Tibial nerve (tissue), 3 donors: ENCODE measurements at regions not wholly inside any gene's neighbourhood (a gene's known extent, or its start where the extent isn't known, plus 50 kb on each side); places are given as distances from the start of the nearest gene placed in this dataset.

Experiments used
- POLR2A ChIP-seq, 2 donors: fragments of 450-650 bp; IDR thresholded peaks; one replicate each; pipeline ENCODE4 v1.6.1; 2017; ENCODE audit warnings: antibody characterized with exemption in 2 of 2, mild to moderate bottlenecking in 2 of 2, moderate library complexity in 2 of 2
- TF ChIP-seq, protein P1 (sequence below), 5 experiments: fragments of 200-600 bp in 3 of 5; fragments of 450-650 bp in 2 of 5; sonication (generic) in 3 of 5; IDR thresholded peaks; one replicate each; pipeline ENCODE4 v1.5.1; 2016 to 2019; ENCODE audit warnings: antibody characterized with exemption in 5 of 5, mild to moderate bottlenecking in 3 of 5, moderate library complexity in 2 of 5

DNA sequence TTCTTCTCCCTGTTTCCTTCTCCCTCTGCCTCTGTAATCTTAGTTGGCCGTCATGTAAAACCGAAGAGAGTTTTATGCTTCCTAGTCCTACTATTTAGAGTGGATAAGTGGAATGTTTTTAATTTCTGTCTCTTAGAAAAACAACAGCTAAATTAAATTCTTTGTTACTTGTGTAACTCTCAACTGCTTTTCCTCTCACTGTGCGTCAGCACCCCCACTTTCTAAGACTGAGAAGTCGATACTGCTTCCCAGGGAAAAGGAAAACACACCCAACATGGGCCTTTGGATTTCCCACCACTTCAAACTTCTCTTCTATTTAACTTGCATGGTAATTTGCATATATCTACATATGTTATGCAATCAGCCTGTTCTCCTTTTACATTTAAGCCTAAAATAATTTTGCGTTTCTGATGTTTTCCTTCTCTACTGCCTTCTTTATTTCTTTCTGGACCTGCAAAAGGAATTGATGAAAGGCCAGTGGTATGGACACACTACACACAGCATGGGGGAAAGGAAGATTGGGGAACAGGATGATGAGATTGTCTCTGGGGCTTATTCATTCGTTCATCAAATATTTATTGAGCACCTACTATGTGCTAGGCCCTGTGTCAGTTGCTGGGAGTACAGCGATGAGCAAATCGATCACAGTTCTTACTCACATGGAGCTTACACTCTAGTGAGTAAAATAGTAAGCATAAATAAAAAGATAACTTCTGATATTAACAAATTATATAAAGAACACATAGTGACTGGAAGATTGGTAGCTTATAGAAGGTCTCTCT is 52.5 kb upstream of the CTNNA1 start:
- TF ChIP-seq, protein P1, sequence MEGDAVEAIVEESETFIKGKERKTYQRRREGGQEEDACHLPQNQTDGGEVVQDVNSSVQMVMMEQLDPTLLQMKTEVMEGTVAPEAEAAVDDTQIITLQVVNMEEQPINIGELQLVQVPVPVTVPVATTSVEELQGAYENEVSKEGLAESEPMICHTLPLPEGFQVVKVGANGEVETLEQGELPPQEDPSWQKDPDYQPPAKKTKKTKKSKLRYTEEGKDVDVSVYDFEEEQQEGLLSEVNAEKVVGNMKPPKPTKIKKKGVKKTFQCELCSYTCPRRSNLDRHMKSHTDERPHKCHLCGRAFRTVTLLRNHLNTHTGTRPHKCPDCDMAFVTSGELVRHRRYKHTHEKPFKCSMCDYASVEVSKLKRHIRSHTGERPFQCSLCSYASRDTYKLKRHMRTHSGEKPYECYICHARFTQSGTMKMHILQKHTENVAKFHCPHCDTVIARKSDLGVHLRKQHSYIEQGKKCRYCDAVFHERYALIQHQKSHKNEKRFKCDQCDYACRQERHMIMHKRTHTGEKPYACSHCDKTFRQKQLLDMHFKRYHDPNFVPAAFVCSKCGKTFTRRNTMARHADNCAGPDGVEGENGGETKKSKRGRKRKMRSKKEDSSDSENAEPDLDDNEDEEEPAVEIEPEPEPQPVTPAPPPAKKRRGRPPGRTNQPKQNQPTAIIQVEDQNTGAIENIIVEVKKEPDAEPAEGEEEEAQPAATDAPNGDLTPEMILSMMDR (IDR thresholded peaks at IDR 0.05), result no peak
- no peak for TF ChIP-seq POLR2A (IDR thresholded peaks at IDR 0.05)
